ENCODE measurements at regions not wholly inside any gene's neighbourhood (a gene's known extent, or its start where the extent isn't known, plus 50 kb on each side); places are given as distances from the start of the nearest gene placed in this dataset.

- TF ChIP-seq EZH2phosphoT487 (conservative IDR thresholded peaks at IDR 0.05; ENCODE audit: low read length), result no peak
- TF ChIP-seq, protein P1, sequence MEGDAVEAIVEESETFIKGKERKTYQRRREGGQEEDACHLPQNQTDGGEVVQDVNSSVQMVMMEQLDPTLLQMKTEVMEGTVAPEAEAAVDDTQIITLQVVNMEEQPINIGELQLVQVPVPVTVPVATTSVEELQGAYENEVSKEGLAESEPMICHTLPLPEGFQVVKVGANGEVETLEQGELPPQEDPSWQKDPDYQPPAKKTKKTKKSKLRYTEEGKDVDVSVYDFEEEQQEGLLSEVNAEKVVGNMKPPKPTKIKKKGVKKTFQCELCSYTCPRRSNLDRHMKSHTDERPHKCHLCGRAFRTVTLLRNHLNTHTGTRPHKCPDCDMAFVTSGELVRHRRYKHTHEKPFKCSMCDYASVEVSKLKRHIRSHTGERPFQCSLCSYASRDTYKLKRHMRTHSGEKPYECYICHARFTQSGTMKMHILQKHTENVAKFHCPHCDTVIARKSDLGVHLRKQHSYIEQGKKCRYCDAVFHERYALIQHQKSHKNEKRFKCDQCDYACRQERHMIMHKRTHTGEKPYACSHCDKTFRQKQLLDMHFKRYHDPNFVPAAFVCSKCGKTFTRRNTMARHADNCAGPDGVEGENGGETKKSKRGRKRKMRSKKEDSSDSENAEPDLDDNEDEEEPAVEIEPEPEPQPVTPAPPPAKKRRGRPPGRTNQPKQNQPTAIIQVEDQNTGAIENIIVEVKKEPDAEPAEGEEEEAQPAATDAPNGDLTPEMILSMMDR (IDR thresholded peaks at IDR 0.05; ENCODE audit: insufficient read depth, low read length, poor library complexity, severe bottlenecking), result no peak
Observed at GRCh38 chr10:120972259-120972658, 121.1 kb downstream of the WDR11 start.
